ENCODE measurements at regions not wholly inside any gene's neighbourhood (a gene's known extent, or its start where the extent isn't known, plus 50 kb on each side); places are given as distances from the start of the nearest gene placed in this dataset.
"Not testable (repeated sequence)": the region's sequence is repeated elsewhere in the genome, so short reads cannot be mapped to it uniquely, and the experiment has no call there.

- TF ChIP-seq, protein P1, sequence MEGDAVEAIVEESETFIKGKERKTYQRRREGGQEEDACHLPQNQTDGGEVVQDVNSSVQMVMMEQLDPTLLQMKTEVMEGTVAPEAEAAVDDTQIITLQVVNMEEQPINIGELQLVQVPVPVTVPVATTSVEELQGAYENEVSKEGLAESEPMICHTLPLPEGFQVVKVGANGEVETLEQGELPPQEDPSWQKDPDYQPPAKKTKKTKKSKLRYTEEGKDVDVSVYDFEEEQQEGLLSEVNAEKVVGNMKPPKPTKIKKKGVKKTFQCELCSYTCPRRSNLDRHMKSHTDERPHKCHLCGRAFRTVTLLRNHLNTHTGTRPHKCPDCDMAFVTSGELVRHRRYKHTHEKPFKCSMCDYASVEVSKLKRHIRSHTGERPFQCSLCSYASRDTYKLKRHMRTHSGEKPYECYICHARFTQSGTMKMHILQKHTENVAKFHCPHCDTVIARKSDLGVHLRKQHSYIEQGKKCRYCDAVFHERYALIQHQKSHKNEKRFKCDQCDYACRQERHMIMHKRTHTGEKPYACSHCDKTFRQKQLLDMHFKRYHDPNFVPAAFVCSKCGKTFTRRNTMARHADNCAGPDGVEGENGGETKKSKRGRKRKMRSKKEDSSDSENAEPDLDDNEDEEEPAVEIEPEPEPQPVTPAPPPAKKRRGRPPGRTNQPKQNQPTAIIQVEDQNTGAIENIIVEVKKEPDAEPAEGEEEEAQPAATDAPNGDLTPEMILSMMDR (optimal IDR thresholded peaks at IDR 0.05 in 1 of 3, IDR thresholded peaks at IDR 0.05 in 1 of 3, conservative IDR thresholded peaks at IDR 0.05 in 1 of 3; ENCODE audit: extremely low read depth in 1 of 3, insufficient read depth in 2 of 3, low read length in 3 of 3) = not testable (repeated sequence)
- not testable (repeated sequence) for TF ChIP-seq EZH2 (IDR thresholded peaks at IDR 0.05; ENCODE audit: low read length)
Observed at GRCh38 chr5:163313049-163313448, 124.3 kb upstream of the CCNG1 start.

Data from keratinocyte (primary cell).